A549 (cell line): ENCODE measurements at regions not wholly inside any gene's neighbourhood (a gene's known extent, or its start where the extent isn't known, plus 50 kb on each side); places are given as distances from the start of the nearest gene placed in this dataset.

ENCODE experiments used
- ATAC-seq, 2 experiments: fragments of 200-7000 bp in 1 of 2; fragments of >200 bp in 1 of 2; cut with Nextera tagmentation in 1 of 2; cut with Tn5 transposase in 1 of 2; 3 replicates each; pipeline versions ENCODE4 v1.8.0 to v1.9.1; 2018 to 2020; ENCODE audit warnings: mild to moderate bottlenecking in 1 of 2, moderate library complexity in 1 of 2
- CTCF ChIA-PET: fragments of 300-600 bp; sonication (Branson Sonifier 250); formaldehyde crosslinking; extraction: SDS; loops from one replicate; lab custom pipeline; 2021; ENCODE audit warnings: antibody characterized with exemption, inconsistent platforms; lab: Yijun Ruan, JAX
- POLR2A ChIA-PET: fragments of 350-600 bp; formaldehyde crosslinking; extraction: SDS; loops from one replicate; lab custom pipeline; 2021; ENCODE audit warnings: antibody characterized with exemption, inconsistent platforms; lab: Yijun Ruan, JAX
- DNase-seq, 2 experiments: peaks; one replicate each; pipeline versions ENCODE4 v3.0.0 to v3.0.0-alpha.2; 2011 to 2016; ENCODE audit warnings: low read depth in 1 of 2, low spot score in 1 of 2
- FAIRE-seq: peaks from 2 replicates; lab custom pipeline; 2011; peaks lifted over from hg19 to GRCh38; lab: Jason Lieb, UNC
- H3K27ac ChIP-seq, 2 experiments: fragments of >200 bp; sonication (Bioruptor Twin); formaldehyde crosslinking; 3 replicates each; pipeline ENCODE4 v1.5.1; 2016 to 2017
- H3K4me1 ChIP-seq: fragments of >200 bp; sonication (Bioruptor Twin); formaldehyde crosslinking; 3 replicates; pipeline ENCODE4 v1.6.1; 2016
- H3K4me2 ChIP-seq: fragments of >200 bp; sonication (Bioruptor Twin); formaldehyde crosslinking; 3 replicates; pipeline ENCODE4 v1.6.1; 2016
- H3K4me3 ChIP-seq: fragments of >200 bp; sonication (Bioruptor Twin); formaldehyde crosslinking; 3 replicates; pipeline ENCODE4 v1.5.1; 2016
- H3K9me3 ChIP-seq: fragments of >200 bp; sonication (Bioruptor Twin); formaldehyde crosslinking; 3 replicates; pipeline ENCODE4 v1.6.1; 2016
- CBX2 ChIP-seq: fragments of 200-600 bp; sonication (generic); IDR thresholded peaks from 2 replicates; pipeline ENCODE4 v1.6.1; 2016; ENCODE audit warnings: low read depth, mild to moderate bottlenecking, borderline replicate concordance
- CBX8 ChIP-seq: fragments of 200-600 bp; sonication (generic); IDR thresholded peaks from 2 replicates; pipeline ENCODE4 v1.6.1; 2016
- CEBPB ChIP-seq, 2 experiments: fragments of >200 bp in 1 of 2; sonication (Bioruptor Twin) in 1 of 2; formaldehyde crosslinking in 1 of 2; IDR thresholded peaks; 2 replicates each; pipeline ENCODE4 v1.6.1; 2012 to 2016
- CHD4 ChIP-seq: fragments of 200-600 bp; sonication (generic); IDR thresholded peaks from 2 replicates; pipeline ENCODE4 v1.6.1; 2016; ENCODE audit warnings: antibody characterized with exemption, mild to moderate bottlenecking, borderline replicate concordance
- EHF ChIP-seq: fragments of 250-450 bp; sonication (Bioruptor Pico); IDR thresholded peaks from 2 replicates; pipeline ENCODE4 v1.5.0; 2020; ENCODE audit warnings: mild to moderate bottlenecking
- EP300 ChIP-seq, 2 experiments: fragments of >200 bp; sonication (Bioruptor Twin); formaldehyde crosslinking; IDR thresholded peaks; 2 replicates in 1 of 2; 3 replicates in 1 of 2; pipeline ENCODE4 v1.6.1; 2016 to 2017
- FOXS1 ChIP-seq: fragments of 250-450 bp; sonication (Bioruptor Pico); IDR thresholded peaks from 2 replicates; pipeline ENCODE4 v1.5.0; 2020; ENCODE audit warnings: mild to moderate bottlenecking, moderate library complexity
- HEYL ChIP-seq: fragments of 250-450 bp; sonication (Bioruptor Pico); IDR thresholded peaks from 2 replicates; pipeline ENCODE4 v1.8.0; 2021; ENCODE audit warnings: mild to moderate bottlenecking, moderate library complexity
- NFE2L2 ChIP-seq: fragments of 150-350 bp; conservative IDR thresholded peaks from 2 replicates; pipeline ENCODE4 v1.6.1; 2014; ENCODE audit warnings: low read length
- POLR2AphosphoS2 ChIP-seq: conservative IDR thresholded peaks from 2 replicates; pipeline ENCODE4 v1.6.1; 2012; ENCODE audit warnings: low read length, improper control_type of control experiment, inconsistent platforms
- SMC3 ChIP-seq: fragments of >200 bp; sonication (Bioruptor Twin); formaldehyde crosslinking; IDR thresholded peaks from 3 replicates; pipeline ENCODE4 v1.6.1; 2018; ENCODE audit warnings: inconsistent platforms
- ZFP36 ChIP-seq: fragments of 450-650 bp; IDR thresholded peaks from 2 replicates; pipeline ENCODE4 v1.6.1; 2014; ENCODE audit warnings: borderline replicate concordance; ENCODE audit not compliant: partially characterized antibody
- ZNF302 ChIP-seq: fragments of 250-450 bp; sonication (Bioruptor Pico); IDR thresholded peaks from 2 replicates; pipeline ENCODE4 v1.9.0; 2021; ENCODE audit warnings: inconsistent platforms, mild to moderate bottlenecking, moderate library complexity
- WGBS: methylation state at CpG from one replicate; pipeline ENCODE4 v1.1.6; 2017; ENCODE audit errors: missing lambda C conversion rate; 5-methylcytosine and 5-hydroxymethylcytosine counted together
- TF ChIP-seq, protein P1 (sequence below): fragments of 200-600 bp; sonication (generic); IDR thresholded peaks from 2 replicates; pipeline ENCODE4 v1.6.1; 2016; ENCODE audit warnings: antibody characterized with exemption, mild to moderate bottlenecking, moderate library complexity
- TF ChIP-seq, protein P2 (sequence below): fragments of 150-350 bp; IDR thresholded peaks from 2 replicates; pipeline ENCODE4 v1.6.1; 2014; ENCODE audit warnings: low read depth, mild to moderate bottlenecking, low read length
- TF ChIP-seq, protein P3 (sequence below): IDR thresholded peaks from 2 replicates; pipeline ENCODE4 v1.6.1; 2012

DNA sequence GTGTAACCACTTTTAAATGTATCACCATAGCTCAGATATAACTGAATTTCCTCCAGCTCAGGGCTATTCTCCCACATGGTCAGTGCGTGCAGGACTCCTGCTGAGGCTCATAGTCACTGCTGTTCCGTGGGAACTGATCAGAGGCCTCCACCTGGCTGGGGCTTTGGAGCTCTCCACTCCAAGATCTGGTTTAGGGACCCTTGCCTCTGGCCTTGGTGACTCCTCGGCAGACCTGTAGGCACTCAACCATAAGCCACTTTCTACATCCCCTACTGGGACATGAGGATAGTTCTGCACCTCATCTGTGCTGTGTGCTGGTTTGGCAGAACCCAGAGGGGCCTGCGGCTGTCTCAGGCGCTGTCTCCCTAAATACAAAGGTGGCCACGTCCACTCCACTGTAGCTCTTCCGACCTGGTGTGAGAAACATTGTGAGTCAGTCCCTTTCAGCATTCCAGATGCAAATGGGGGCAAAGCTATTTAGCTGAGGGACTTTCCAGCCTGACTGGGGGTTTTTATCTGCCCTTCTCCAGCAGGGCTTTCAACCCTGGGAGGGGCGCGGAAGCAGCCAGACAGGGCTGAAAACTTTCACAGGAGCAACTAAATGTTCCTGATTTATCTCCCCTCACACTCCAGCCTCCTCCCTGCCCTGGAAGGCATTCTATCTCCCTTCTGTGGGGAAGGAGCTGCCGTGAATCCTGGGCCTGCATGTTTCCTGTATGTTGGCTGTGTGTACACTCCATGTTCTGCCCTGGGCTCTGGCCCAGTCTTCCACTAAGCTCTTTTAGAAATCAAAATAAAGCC lies 218.3 kb upstream of the DAAM1 start:
- ATAC-seq (no peak; a peak in 1 of 6 replicates), DNase-seq (no peak), FAIRE-seq (no peak)
- TF ChIP-seq EHF (no peak), SMC3 (no peak), FOXS1 (no peak), POLR2AphosphoS2 (no peak), ZNF302 (CRISPR knock-in tag) (no peak), CHD4 (no peak), EP300 (IDR thresholded peaks at IDR 0.05) (no peak)
- TF ChIP-seq, protein P1, sequence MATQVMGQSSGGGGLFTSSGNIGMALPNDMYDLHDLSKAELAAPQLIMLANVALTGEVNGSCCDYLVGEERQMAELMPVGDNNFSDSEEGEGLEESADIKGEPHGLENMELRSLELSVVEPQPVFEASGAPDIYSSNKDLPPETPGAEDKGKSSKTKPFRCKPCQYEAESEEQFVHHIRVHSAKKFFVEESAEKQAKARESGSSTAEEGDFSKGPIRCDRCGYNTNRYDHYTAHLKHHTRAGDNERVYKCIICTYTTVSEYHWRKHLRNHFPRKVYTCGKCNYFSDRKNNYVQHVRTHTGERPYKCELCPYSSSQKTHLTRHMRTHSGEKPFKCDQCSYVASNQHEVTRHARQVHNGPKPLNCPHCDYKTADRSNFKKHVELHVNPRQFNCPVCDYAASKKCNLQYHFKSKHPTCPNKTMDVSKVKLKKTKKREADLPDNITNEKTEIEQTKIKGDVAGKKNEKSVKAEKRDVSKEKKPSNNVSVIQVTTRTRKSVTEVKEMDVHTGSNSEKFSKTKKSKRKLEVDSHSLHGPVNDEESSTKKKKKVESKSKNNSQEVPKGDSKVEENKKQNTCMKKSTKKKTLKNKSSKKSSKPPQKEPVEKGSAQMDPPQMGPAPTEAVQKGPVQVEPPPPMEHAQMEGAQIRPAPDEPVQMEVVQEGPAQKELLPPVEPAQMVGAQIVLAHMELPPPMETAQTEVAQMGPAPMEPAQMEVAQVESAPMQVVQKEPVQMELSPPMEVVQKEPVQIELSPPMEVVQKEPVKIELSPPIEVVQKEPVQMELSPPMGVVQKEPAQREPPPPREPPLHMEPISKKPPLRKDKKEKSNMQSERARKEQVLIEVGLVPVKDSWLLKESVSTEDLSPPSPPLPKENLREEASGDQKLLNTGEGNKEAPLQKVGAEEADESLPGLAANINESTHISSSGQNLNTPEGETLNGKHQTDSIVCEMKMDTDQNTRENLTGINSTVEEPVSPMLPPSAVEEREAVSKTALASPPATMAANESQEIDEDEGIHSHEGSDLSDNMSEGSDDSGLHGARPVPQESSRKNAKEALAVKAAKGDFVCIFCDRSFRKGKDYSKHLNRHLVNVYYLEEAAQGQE: no peak
- ChIA-PET CTCF (interaction anchor here (1.5 kb wide), 1 partner anchor 12 kb away, joined by 5 read pairs; no protein-coding TSS in a partner anchor), POLR2A (interaction anchor here (1.0 kb wide), 1 partner anchor 153 kb away, joined by 4 read pairs; no protein-coding TSS in a partner anchor)
- Histone ChIP-seq H3K4me1 (no peaks in the 10 kb centered on the region), H3K9me3 (no peaks in the 10 kb centered on the region), H3K4me2 (no peak overlapping the region), H3K4me3 (no peak overlapping the region), H3K27ac (no peak overlapping the region)
- 56% methylated on average over 10 of the region's 10 CpGs for WGBS

- no peak for FAIRE-seq
- ChIA-PET CTCF (no interaction called here), POLR2A (no interaction called here)
- Histone ChIP-seq H3K4me2 (no peak overlapping the region), H3K27ac (no peak overlapping the region), H3K4me1 (no peaks in the 10 kb centered on the region), H3K9me3 (no peaks in the 10 kb centered on the region), H3K4me3 (no peak overlapping the region)
- no peak for DNase-seq
- TF ChIP-seq CEBPB (IDR thresholded peaks at IDR 0.05) (no peak), CBX8 (no peak), ZFP36 (no peak), NFE2L2 (no peak), CBX2 (no peak), CHD4 (no peak), HEYL (no peak)
- TF ChIP-seq, protein P1: no peak
- TF ChIP-seq, protein P2, sequence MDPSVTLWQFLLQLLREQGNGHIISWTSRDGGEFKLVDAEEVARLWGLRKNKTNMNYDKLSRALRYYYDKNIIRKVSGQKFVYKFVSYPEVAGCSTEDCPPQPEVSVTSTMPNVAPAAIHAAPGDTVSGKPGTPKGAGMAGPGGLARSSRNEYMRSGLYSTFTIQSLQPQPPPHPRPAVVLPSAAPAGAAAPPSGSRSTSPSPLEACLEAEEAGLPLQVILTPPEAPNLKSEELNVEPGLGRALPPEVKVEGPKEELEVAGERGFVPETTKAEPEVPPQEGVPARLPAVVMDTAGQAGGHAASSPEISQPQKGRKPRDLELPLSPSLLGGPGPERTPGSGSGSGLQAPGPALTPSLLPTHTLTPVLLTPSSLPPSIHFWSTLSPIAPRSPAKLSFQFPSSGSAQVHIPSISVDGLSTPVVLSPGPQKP: no peak
- TF ChIP-seq, protein P3, sequence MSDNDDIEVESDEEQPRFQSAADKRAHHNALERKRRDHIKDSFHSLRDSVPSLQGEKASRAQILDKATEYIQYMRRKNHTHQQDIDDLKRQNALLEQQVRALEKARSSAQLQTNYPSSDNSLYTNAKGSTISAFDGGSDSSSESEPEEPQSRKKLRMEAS: no peak
- 47% methylated on average over 7 of the region's 7 CpGs for WGBS
- no peak for ATAC-seq
Observed at GRCh38 chr14:58972233-58973017, 216.0 kb upstream of the DAAM1 start.
